ENCODE measurements at regions not wholly inside any gene's neighbourhood (a gene's known extent, or its start where the extent isn't known, plus 50 kb on each side); places are given as distances from the start of the nearest gene placed in this dataset.

- TF ChIP-seq, protein P1, sequence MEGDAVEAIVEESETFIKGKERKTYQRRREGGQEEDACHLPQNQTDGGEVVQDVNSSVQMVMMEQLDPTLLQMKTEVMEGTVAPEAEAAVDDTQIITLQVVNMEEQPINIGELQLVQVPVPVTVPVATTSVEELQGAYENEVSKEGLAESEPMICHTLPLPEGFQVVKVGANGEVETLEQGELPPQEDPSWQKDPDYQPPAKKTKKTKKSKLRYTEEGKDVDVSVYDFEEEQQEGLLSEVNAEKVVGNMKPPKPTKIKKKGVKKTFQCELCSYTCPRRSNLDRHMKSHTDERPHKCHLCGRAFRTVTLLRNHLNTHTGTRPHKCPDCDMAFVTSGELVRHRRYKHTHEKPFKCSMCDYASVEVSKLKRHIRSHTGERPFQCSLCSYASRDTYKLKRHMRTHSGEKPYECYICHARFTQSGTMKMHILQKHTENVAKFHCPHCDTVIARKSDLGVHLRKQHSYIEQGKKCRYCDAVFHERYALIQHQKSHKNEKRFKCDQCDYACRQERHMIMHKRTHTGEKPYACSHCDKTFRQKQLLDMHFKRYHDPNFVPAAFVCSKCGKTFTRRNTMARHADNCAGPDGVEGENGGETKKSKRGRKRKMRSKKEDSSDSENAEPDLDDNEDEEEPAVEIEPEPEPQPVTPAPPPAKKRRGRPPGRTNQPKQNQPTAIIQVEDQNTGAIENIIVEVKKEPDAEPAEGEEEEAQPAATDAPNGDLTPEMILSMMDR (CRISPR knock-in tag; IDR thresholded peaks at IDR 0.05), result no peak
- TF ChIP-seq POLR2A (IDR thresholded peaks at IDR 0.05; ENCODE audit: insufficient read depth in 1 of 2, low read depth in 2 of 2, low read length in 2 of 2), result no peak
- no peak for TF ChIP-seq DZIP1 (CRISPR knock-in tag; IDR thresholded peaks at IDR 0.05)
These were observed 553.0 kb upstream of the ZP4 start for GRCh38 chr1:238443687-238444086.
